ENCODE measurements at regions not wholly inside any gene's neighbourhood (a gene's known extent, or its start where the extent isn't known, plus 50 kb on each side); places are given as distances from the start of the nearest gene placed in this dataset.

- TF ChIP-seq POLR2A (IDR thresholded peaks at IDR 0.05; ENCODE audit: low read depth, low read length) = no peak
- TF ChIP-seq TAF1 (IDR thresholded peaks at IDR 0.05; ENCODE audit: borderline replicate concordance, low read depth, low read length) = no peak
- no peak for TF ChIP-seq POLR2AphosphoS5 (IDR thresholded peaks at IDR 0.05; ENCODE audit: low read depth, low read length)
Observed at GRCh38 chr4:107449611-107450369, 270.2 kb downstream of the PAPSS1 start.
